HepG2 (cell line): ENCODE measurements at regions not wholly inside any gene's neighbourhood (a gene's known extent, or its start where the extent isn't known, plus 50 kb on each side); places are given as distances from the start of the nearest gene placed in this dataset.

Experiments used
- ATAC-seq: fragments of 200-7000 bp; cut with Tn5 transposase; 3 replicates; pipeline ENCODE4 v1.9.1; 2020; ENCODE audit warnings: mild to moderate bottlenecking, moderate library complexity
- BruUV-seq: library from RNA; stranded (reverse); fragments of 400-500 nt; replicated peaks from 2 replicates; lab custom pipeline; 2021; lab: Mats Ljungman, UMichigan
- CTCF ChIA-PET: fragments of 300-600 bp; formaldehyde crosslinking; extraction: SDS; loops from one replicate; lab custom pipeline; 2021; ENCODE audit warnings: low total read pairs, inconsistent platforms, low intra/inter-chr PET ratio; lab: Yijun Ruan, JAX
- POLR2A ChIA-PET: fragments of 350-600 bp; sonication (Branson Sonifier 250); formaldehyde crosslinking; loops from one replicate; lab custom pipeline; 2020; ENCODE audit warnings: antibody characterized with exemption, inconsistent platforms; lab: Yijun Ruan, JAX
- DNase-seq: peaks from one replicate; pipeline ENCODE4 v3.0.0-alpha.2; 2015; ENCODE audit warnings: low spot score
- FAIRE-seq: peaks from 3 replicates; lab custom pipeline; 2011; peaks lifted over from hg19 to GRCh38; lab: Jason Lieb, UNC
- H2AFZ ChIP-seq: one replicate; pipeline ENCODE4 v1.6.1; 2011; ENCODE audit warnings: low read length, inconsistent platforms
- H3K27ac ChIP-seq: fragments of 300-600 bp; 3 replicates; pipeline ENCODE4 v1.8.0; 2011; ENCODE audit warnings: mixed run types, mild to moderate bottlenecking, mixed read lengths, low read length, inconsistent platforms; ENCODE audit not compliant: insufficient read depth; ENCODE audit errors: extremely low read length
- H3K27me3 ChIP-seq, 2 experiments: fragments of 200-600 bp in 1 of 2; 2 replicates in 1 of 2; 3 replicates in 1 of 2; pipeline versions ENCODE4 v1.6.0 to v1.8.0; 2011; ENCODE audit warnings: low read length in 2 of 2, mild to moderate bottlenecking in 2 of 2, moderate library complexity in 2 of 2, inconsistent platforms in 1 of 2; ENCODE audit not compliant: insufficient read depth in 2 of 2, control insufficient read depth in 1 of 2
- H3K36me3 ChIP-seq, 2 experiments: fragments of 200-600 bp in 1 of 2; replicated peaks in 1 of 2; 2 replicates in 1 of 2; 3 replicates in 1 of 2; pipeline versions ENCODE4 v1.5.1 to v1.8.0; 2011; ENCODE audit warnings: low read length in 2 of 2, inconsistent platforms in 1 of 2; ENCODE audit not compliant: insufficient read depth in 2 of 2, control insufficient read depth in 1 of 2
- H3K4me1 ChIP-seq: 2 replicates; pipeline ENCODE4 v1.5.1; 2012; ENCODE audit warnings: low read length, inconsistent platforms; ENCODE audit not compliant: insufficient read depth
- H3K4me2 ChIP-seq: 2 replicates; pipeline ENCODE4 v1.6.0; 2011; ENCODE audit warnings: low read depth, low read length, inconsistent platforms
- H3K4me3 ChIP-seq, 3 experiments: fragments of 200-600 bp in 1 of 3; sonication (generic), shearing (Covaris generic) in 1 of 3; replicated peaks in 1 of 3; 2 replicates each; pipeline ENCODE4 v1.5.1; 2011 to 2016; ENCODE audit warnings: low read length in 3 of 3, inconsistent platforms in 2 of 3, low read depth in 2 of 3, mild to moderate bottlenecking in 2 of 3, control low read depth in 1 of 3, mixed read lengths in 1 of 3; ENCODE audit not compliant: insufficient read depth in 1 of 3
- H3K79me2 ChIP-seq: one replicate; pipeline ENCODE4 v1.6.1; 2011; ENCODE audit warnings: low read length, inconsistent platforms; ENCODE audit not compliant: insufficient read depth
- H3K9ac ChIP-seq: 2 replicates; pipeline ENCODE4 v1.6.0; 2011; ENCODE audit warnings: mild to moderate bottlenecking, low read depth, low read length, inconsistent platforms; ENCODE audit not compliant: insufficient read depth
- H3K9me3 ChIP-seq: 2 replicates; pipeline ENCODE4 v1.5.1; 2012; ENCODE audit warnings: mild to moderate bottlenecking, low read length
- H4K20me1 ChIP-seq: 2 replicates; pipeline ENCODE4 v1.6.0; 2011; ENCODE audit warnings: inconsistent platforms, mild to moderate bottlenecking, low read length, moderate library complexity; ENCODE audit not compliant: insufficient read depth
- DR1 ChIP-seq: sonication (generic); formaldehyde crosslinking; IDR thresholded peaks from 2 replicates; pipeline ENCODE4 v1.8.0; 2021; ENCODE audit warnings: mild to moderate bottlenecking, missing genetic modification reagents, inconsistent platforms
- HDAC1 ChIP-seq: sonication (generic); formaldehyde crosslinking; IDR thresholded peaks from 2 replicates; pipeline ENCODE4 v1.5.1; 2020; ENCODE audit warnings: mild to moderate bottlenecking, missing genetic modification reagents
- MAFK ChIP-seq, 2 experiments: IDR thresholded peaks in 1 of 2; conservative IDR thresholded peaks in 1 of 2; 2 replicates each; pipeline ENCODE4 v1.6.1; 2011; ENCODE audit warnings: improper control_type of control experiment in 2 of 2, low read length in 2 of 2
- MEF2D ChIP-seq: sonication (generic); formaldehyde crosslinking; IDR thresholded peaks from 2 replicates; pipeline ENCODE4 v1.5.1; 2020; ENCODE audit warnings: mild to moderate bottlenecking, missing genetic modification reagents
- NRL ChIP-seq: sonication (generic); formaldehyde crosslinking; IDR thresholded peaks from 2 replicates; pipeline ENCODE4 v1.5.0; 2020; ENCODE audit warnings: missing genetic modification reagents, mild to moderate bottlenecking, moderate library complexity, borderline replicate concordance
- PHF8 ChIP-seq: sonication (generic); formaldehyde crosslinking; IDR thresholded peaks from 2 replicates; pipeline ENCODE4 v1.5.0; 2020; ENCODE audit warnings: missing genetic modification reagents
- SNRNP70 ChIP-seq: fragments of 200-400 bp; formaldehyde crosslinking; IDR thresholded peaks from 2 replicates; pipeline ENCODE4 v1.6.1; 2017; ENCODE audit warnings: mild to moderate bottlenecking, low read depth, low read length, moderate library complexity
- SSRP1 ChIP-seq: IDR thresholded peaks from 2 replicates; pipeline ENCODE4 v1.6.1; 2016; ENCODE audit warnings: control low read depth
- TBL1XR1 ChIP-seq: fragments of 150-350 bp; IDR thresholded peaks from 2 replicates; pipeline ENCODE4 v1.6.1; 2014; ENCODE audit warnings: borderline replicate concordance, low read length; ENCODE audit not compliant: partially characterized antibody
- ZBTB7A ChIP-seq: sonication (generic); formaldehyde crosslinking; IDR thresholded peaks from 2 replicates; pipeline ENCODE4 v1.8.0; 2022; ENCODE audit warnings: mild to moderate bottlenecking, missing genetic modification reagents
- ZBTB8A ChIP-seq: sonication (generic); formaldehyde crosslinking; IDR thresholded peaks from 2 replicates; pipeline ENCODE4 v1.4.0; 2020; ENCODE audit warnings: mild to moderate bottlenecking, low read depth, missing genetic modification reagents, borderline replicate concordance
- ZFX ChIP-seq: sonication (generic); formaldehyde crosslinking; IDR thresholded peaks from 2 replicates; pipeline ENCODE4 v1.4.0; 2020; ENCODE audit warnings: mild to moderate bottlenecking, low read depth, missing genetic modification reagents, moderate library complexity
- ZNF292 ChIP-seq: sonication (generic); formaldehyde crosslinking; IDR thresholded peaks from 2 replicates; pipeline ENCODE4 v1.8.1; 2022; ENCODE audit warnings: mild to moderate bottlenecking, low read depth, missing genetic modification reagents, borderline replicate concordance
- ZNF333 ChIP-seq: sonication (generic); formaldehyde crosslinking; IDR thresholded peaks from 2 replicates; pipeline ENCODE4 v1.4.0; 2020; ENCODE audit warnings: mild to moderate bottlenecking, missing genetic modification reagents, borderline replicate concordance
- ZNF382 ChIP-seq: sonication (generic); formaldehyde crosslinking; IDR thresholded peaks from 2 replicates; pipeline ENCODE4 v1.5.0; 2020; ENCODE audit warnings: missing genetic modification reagents, mild to moderate bottlenecking, borderline replicate concordance
- ZNF546 ChIP-seq: sonication (generic); formaldehyde crosslinking; conservative IDR thresholded peaks from 2 replicates; pipeline ENCODE4 v1.8.1; 2023; ENCODE audit warnings: mild to moderate bottlenecking, missing genetic modification reagents
- ZNF563 ChIP-seq: sonication (generic); formaldehyde crosslinking; IDR thresholded peaks from 2 replicates; pipeline ENCODE4 v1.8.0; 2022; ENCODE audit warnings: mild to moderate bottlenecking, moderate library complexity, missing genetic modification reagents
- ZNF737 ChIP-seq: sonication (generic); formaldehyde crosslinking; IDR thresholded peaks from 2 replicates; pipeline ENCODE4 v1.5.0; 2020; ENCODE audit warnings: missing genetic modification reagents, mild to moderate bottlenecking, borderline replicate concordance
- ZNF800 ChIP-seq: sonication (generic); formaldehyde crosslinking; IDR thresholded peaks from 2 replicates; pipeline ENCODE4 v1.4.0; 2020; ENCODE audit warnings: missing genetic modification reagents
- WGBS: methylation state at CpG from one replicate; pipeline ENCODE4 v1.1.6; 2017; ENCODE audit warnings: low lambda C conversion rate; 5-methylcytosine and 5-hydroxymethylcytosine counted together
- in situ Hi-C: cut with HindIII; loops from 2 replicates; pipeline ENCODE4 v1.10.0; 2017; ENCODE audit warnings: low pct_unique_long_range_greater_than_20kb; ENCODE audit not compliant: extremely low pct_ligation_motif_present
- intact Hi-C: fragments of 100-400 bp; cut with micrococcal nuclease; formaldehyde crosslinking; loops from one replicate; pipeline ENCODE4 v1.10.0; 2022; ENCODE audit not compliant: unreplicated experiment

GRCh38 chr20:25750765-25751696, 54.4 kb upstream of the ZNF337 start (continued):
- TF ChIP-seq SSRP1 (CRISPR knock-in tag) = no peak
- no peak for TF ChIP-seq TBL1XR1
- TF ChIP-seq PHF8 (CRISPR knock-in tag) = peak; percentile 86
- TF ChIP-seq ZFX (CRISPR knock-in tag) = peak; percentile 75
- peak; percentile 65; the same call in 1 of the 2 replicates for TF ChIP-seq ZNF737 (CRISPR knock-in tag)
- TF ChIP-seq ZNF292 (CRISPR knock-in tag) = no peak; the same call in 1 of the 2 replicates
- TF ChIP-seq ZNF382 = no peak
- TF ChIP-seq, all 625 proteins: peak for 138

GRCh38 chr20:25750220-25750764, 53.6 kb upstream of the ZNF337 start:
- Histone ChIP-seq H4K20me1 (no peaks in the 10 kb centered on the region), H3K4me3 (peak overlapping the region; percentile 62 to 85 (median 74)), H3K79me2 (no peaks in the 10 kb centered on the region), H3K27me3 (no peaks in the 10 kb centered on the region; a peak in 1 of 5 replicates), H3K9ac (peak overlapping the region; percentile 77), H3K27ac (peak overlapping the region; percentile 19), H3K9me3 (no peaks in the 10 kb centered on the region), H3K36me3 (no peaks in the 10 kb centered on the region), H3K4me2 (peak overlapping the region; percentile 100), H3K4me1 (peaks cover 24% of the 10 kb centered on the region), H2AFZ (peak overlapping the region; percentile 89)
- DNase-seq = no peak
- BruUV-seq = TSS peak; percentile 65
- CTCF ChIA-PET = no interaction called here
- 77% methylated on average over 9 of the region's 9 CpGs for WGBS
- POLR2A ChIA-PET = interaction anchor here (0.6 to 1.8 kb wide), 9 partner anchors 8 to 352 kb away, joined by 3 to 6 read pairs (median 3); partner anchors contain the start of gene ZNF337
- FAIRE-seq = no peak
- intact Hi-C loops (loop anchor here (2.0 to 5.0 kb wide), 2 partner anchors 53 to 117 kb away; partner anchors contain the start of gene ZNF337), in situ Hi-C loops (no loop called here)
- peak; percentile 40 for ATAC-seq
- TF ChIP-seq ZNF800 = no peak
- TF ChIP-seq MAFK (conservative IDR thresholded peaks at IDR 0.05 in 1 of 2, IDR thresholded peaks at IDR 0.05 in 1 of 2; ENCODE audit: low read length in 2 of 2) = no peak
- TF ChIP-seq HDAC1 (CRISPR knock-in tag) = no peak
- TF ChIP-seq ZNF333 (CRISPR knock-in tag) = no peak
- TF ChIP-seq NRL (CRISPR knock-in tag) = 0 out of 2 replicates have a peak, but pooled peaks have one; percentile 13
- TF ChIP-seq SNRNP70 = no peak
- no peak for TF ChIP-seq ZNF546
- peak; percentile 62 for TF ChIP-seq MEF2D (CRISPR knock-in tag)
- TF ChIP-seq ZBTB8A (CRISPR knock-in tag) = no peak
- TF ChIP-seq ZBTB7A = peak; percentile 63; the same call in 1 of the 2 replicates
- peak; percentile 49; the same call in 1 of the 2 replicates for TF ChIP-seq ZNF563 (CRISPR knock-in tag)
- TF ChIP-seq DR1 (CRISPR knock-in tag) = no peak
